GM23338 (cell line): ENCODE measurements at regions not wholly inside any gene's neighbourhood (a gene's known extent, or its start where the extent isn't known, plus 50 kb on each side); places are given as distances from the start of the nearest gene placed in this dataset.

Experiments
- ATAC-seq: fragments of 200-7000 bp; cut with Tn5 transposase; 3 replicates; pipeline ENCODE4 v1.9.1; 2020
- DNase-seq: peaks from one replicate; pipeline ENCODE4 v3.0.0-alpha.2; 2015; ENCODE audit warnings: low spot score
- H2AFZ ChIP-seq: fragments of 200-600 bp; sonication (generic); 2 replicates; pipeline ENCODE4 v1.8.0; 2016; ENCODE audit warnings: antibody characterized with exemption, mild to moderate bottlenecking, moderate library complexity
- H3F3A ChIP-seq: fragments of 200-600 bp; sonication (generic); replicated peaks from 2 replicates; pipeline ENCODE4 v1.8.0; 2017; ENCODE audit warnings: antibody characterized with exemption, mixed run types, low read depth
- H3K27ac ChIP-seq: fragments of 200-600 bp; sonication (generic); 2 replicates; pipeline ENCODE4 v1.6.1; 2016; ENCODE audit warnings: low read depth
- H3K27me3 ChIP-seq: fragments of 200-600 bp; sonication (generic); 2 replicates; pipeline ENCODE4 v1.8.0; 2016; ENCODE audit warnings: mild to moderate bottlenecking, mixed run types, moderate library complexity; ENCODE audit not compliant: insufficient read depth
- H3K36me3 ChIP-seq: fragments of 200-600 bp; sonication (generic); 2 replicates; pipeline ENCODE4 v1.8.0; 2016; ENCODE audit warnings: mild to moderate bottlenecking; ENCODE audit not compliant: insufficient read depth
- H3K4me1 ChIP-seq: fragments of 200-600 bp; sonication (generic); 2 replicates; pipeline ENCODE4 v1.8.0; 2016; ENCODE audit warnings: mild to moderate bottlenecking, moderate library complexity; ENCODE audit not compliant: insufficient read depth
- H3K4me2 ChIP-seq: fragments of 200-600 bp; sonication (generic); 2 replicates; pipeline ENCODE4 v1.7.1; 2017; ENCODE audit warnings: mixed run types
- H3K4me3 ChIP-seq: fragments of 200-600 bp; sonication (generic); 2 replicates; pipeline ENCODE4 v1.6.1; 2016; ENCODE audit warnings: mixed run types
- H3K79me2 ChIP-seq: fragments of 200-600 bp; sonication (generic); replicated peaks from 2 replicates; pipeline ENCODE4 v1.8.0; 2017; ENCODE audit warnings: mild to moderate bottlenecking; ENCODE audit not compliant: insufficient read depth
- H3K9me2 ChIP-seq: fragments of 200-600 bp; sonication (generic); 2 replicates; pipeline ENCODE4 v1.8.0; 2017; ENCODE audit not compliant: insufficient read depth
- H4K20me1 ChIP-seq: fragments of 200-600 bp; sonication (generic); replicated peaks from 2 replicates; pipeline ENCODE4 v1.8.0; 2017; ENCODE audit warnings: mild to moderate bottlenecking; ENCODE audit not compliant: insufficient read depth
- H3K27ac Mint-ChIP-seq: 2 replicates; pipeline ENCODE4 v1.8.0; 2020; ENCODE audit warnings: inconsistent platforms, mild to moderate bottlenecking, moderate library complexity, mixed read lengths
- H3K27me3 Mint-ChIP-seq: 3 replicates; pipeline ENCODE4 v1.8.0; 2022; ENCODE audit warnings: low read depth, mild to moderate bottlenecking, moderate library complexity, mixed read lengths, inconsistent platforms; ENCODE audit not compliant: insufficient read depth, poor library complexity
- H3K36me3 Mint-ChIP-seq: 3 replicates; pipeline ENCODE4 v1.8.0; 2021; ENCODE audit warnings: low read depth, mild to moderate bottlenecking, inconsistent platforms, moderate library complexity, mixed read lengths
- H3K4me1 Mint-ChIP-seq: 3 replicates; pipeline ENCODE4 v1.8.0; 2020; ENCODE audit warnings: mild to moderate bottlenecking, inconsistent platforms, mixed read lengths
- H3K4me3 Mint-ChIP-seq: 3 replicates; pipeline ENCODE4 v1.8.0; 2021; ENCODE audit warnings: moderate library complexity, mild to moderate bottlenecking, inconsistent platforms, mixed read lengths
- H3K9me3 Mint-ChIP-seq: 3 replicates; pipeline ENCODE4 v1.8.0; 2020; ENCODE audit warnings: moderate library complexity, mild to moderate bottlenecking, inconsistent platforms, mixed read lengths
- CREB1 ChIP-seq: fragments of 250-450 bp; sonication (Bioruptor Pico); IDR thresholded peaks from 2 replicates; pipeline ENCODE4 v1.5.0; 2020; ENCODE audit warnings: low read depth, mild to moderate bottlenecking, moderate library complexity
- EZH2 ChIP-seq: fragments of 200-600 bp; sonication (generic); IDR thresholded peaks from one replicate; pipeline ENCODE4 v1.8.0; 2017; ENCODE audit warnings: antibody characterized with exemption, mild to moderate bottlenecking, low read depth; ENCODE audit not compliant: unreplicated experiment
- EZH2phosphoT487 ChIP-seq: fragments of 200-600 bp; sonication (generic); IDR thresholded peaks from one replicate; pipeline ENCODE4 v1.8.1; 2018; ENCODE audit warnings: antibody characterized with exemption; ENCODE audit not compliant: unreplicated experiment
- JUNB ChIP-seq: IDR thresholded peaks from one replicate; pipeline ENCODE4 v1.6.1; 2016; ENCODE audit warnings: antibody characterized with exemption; ENCODE audit not compliant: unreplicated experiment
- NANOG ChIP-seq: IDR thresholded peaks from 2 replicates; pipeline ENCODE4 v1.6.1; 2016; ENCODE audit warnings: antibody characterized with exemption, borderline replicate concordance
- POLR2AphosphoS5 ChIP-seq: IDR thresholded peaks from 2 replicates; pipeline ENCODE4 v1.6.1; 2016; ENCODE audit warnings: antibody characterized with exemption, low read depth
- STAT1 ChIP-seq: IDR thresholded peaks from one replicate; pipeline ENCODE4 v1.6.1; 2016; ENCODE audit warnings: antibody characterized with exemption; ENCODE audit not compliant: unreplicated experiment
- ZNF331 ChIP-seq: fragments of 250-450 bp; sonication (Bioruptor Pico); IDR thresholded peaks from 2 replicates; pipeline ENCODE4 v1.5.0; 2020; ENCODE audit warnings: low read depth, mild to moderate bottlenecking, moderate library complexity
- TF ChIP-seq, protein P1 (sequence below): IDR thresholded peaks from 2 replicates; pipeline ENCODE4 v1.6.1; 2016; ENCODE audit warnings: antibody characterized with exemption
- TF ChIP-seq, protein P2 (sequence below), 2 experiments: fragments of 200-600 bp in 1 of 2; sonication (generic) in 1 of 2; conservative IDR thresholded peaks; 2 replicates each; pipeline versions ENCODE4 v1.5.1 to v1.6.1; 2016 to 2017; ENCODE audit warnings: antibody characterized with exemption in 2 of 2, low read depth in 2 of 2, mild to moderate bottlenecking in 2 of 2, moderate library complexity in 1 of 2
- TF ChIP-seq, protein P3 (sequence below): fragments of 250-450 bp; sonication (Bioruptor Pico); IDR thresholded peaks from 2 replicates; pipeline ENCODE4 v1.5.0; 2020; ENCODE audit warnings: mild to moderate bottlenecking, moderate library complexity

DNA sequence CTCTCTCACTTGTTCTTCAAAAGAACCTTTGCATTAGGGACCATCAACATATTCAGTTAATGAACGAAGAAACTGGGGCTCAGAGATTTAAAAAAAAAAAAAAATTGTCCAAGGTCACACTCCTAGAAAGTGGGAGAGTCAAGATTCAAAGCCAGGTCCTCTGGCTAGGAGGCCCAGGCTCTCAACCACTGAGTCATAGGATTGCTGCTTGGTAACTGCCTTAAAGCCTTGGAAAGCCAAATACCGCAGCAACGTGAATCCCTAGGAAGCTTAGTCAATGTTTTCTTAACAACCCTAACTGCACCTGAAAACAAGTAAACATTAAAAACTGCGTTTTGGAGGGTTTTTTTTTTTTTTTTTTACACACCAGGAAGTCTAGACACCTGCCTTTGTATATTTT lies 156.8 kb downstream of the WNT5A start:
- ATAC-seq (no peak), DNase-seq (no peak)
- Histone ChIP-seq H3K4me3 (no peak overlapping the region), H3K27ac (no peak overlapping the region), H4K20me1 (no peaks in the 10 kb centered on the region), H3K36me3 (no peaks in the 10 kb centered on the region), H3K27me3 (no peaks in the 10 kb centered on the region), H2AFZ (no peak overlapping the region), H3F3A (no peaks in the 10 kb centered on the region), H3K4me1 (no peaks in the 10 kb centered on the region), H3K79me2 (no peaks in the 10 kb centered on the region), H3K9me2 (peaks cover 3% of the 10 kb centered on the region; the same call in 1 of the 2 replicates), H3K4me2 (no peak overlapping the region)
- Mint-ChIP-seq H3K4me1 (peaks cover 10% of the 10 kb centered on the region; the same call in 2 of the 3 replicates), H3K9me3 (no peaks in the 10 kb centered on the region), H3K27me3 (peaks cover 7% of the 10 kb centered on the region), H3K27ac (peak overlapping the region; percentile 37; the same call in 1 of the 2 replicates), H3K4me3 (no peak overlapping the region), H3K36me3 (no peaks in the 10 kb centered on the region)
- TF ChIP-seq CREB1 (CRISPR knock-in tag) (no peak), JUNB (no peak), EZH2phosphoT487 (no peak), NANOG (no peak), STAT1 (no peak), EZH2 (no peak), POLR2AphosphoS5 (no peak), ZNF331 (CRISPR knock-in tag) (no peak)
- TF ChIP-seq, protein P1, sequence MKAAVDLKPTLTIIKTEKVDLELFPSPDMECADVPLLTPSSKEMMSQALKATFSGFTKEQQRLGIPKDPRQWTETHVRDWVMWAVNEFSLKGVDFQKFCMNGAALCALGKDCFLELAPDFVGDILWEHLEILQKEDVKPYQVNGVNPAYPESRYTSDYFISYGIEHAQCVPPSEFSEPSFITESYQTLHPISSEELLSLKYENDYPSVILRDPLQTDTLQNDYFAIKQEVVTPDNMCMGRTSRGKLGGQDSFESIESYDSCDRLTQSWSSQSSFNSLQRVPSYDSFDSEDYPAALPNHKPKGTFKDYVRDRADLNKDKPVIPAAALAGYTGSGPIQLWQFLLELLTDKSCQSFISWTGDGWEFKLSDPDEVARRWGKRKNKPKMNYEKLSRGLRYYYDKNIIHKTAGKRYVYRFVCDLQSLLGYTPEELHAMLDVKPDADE = no peak
- TF ChIP-seq, protein P2, sequence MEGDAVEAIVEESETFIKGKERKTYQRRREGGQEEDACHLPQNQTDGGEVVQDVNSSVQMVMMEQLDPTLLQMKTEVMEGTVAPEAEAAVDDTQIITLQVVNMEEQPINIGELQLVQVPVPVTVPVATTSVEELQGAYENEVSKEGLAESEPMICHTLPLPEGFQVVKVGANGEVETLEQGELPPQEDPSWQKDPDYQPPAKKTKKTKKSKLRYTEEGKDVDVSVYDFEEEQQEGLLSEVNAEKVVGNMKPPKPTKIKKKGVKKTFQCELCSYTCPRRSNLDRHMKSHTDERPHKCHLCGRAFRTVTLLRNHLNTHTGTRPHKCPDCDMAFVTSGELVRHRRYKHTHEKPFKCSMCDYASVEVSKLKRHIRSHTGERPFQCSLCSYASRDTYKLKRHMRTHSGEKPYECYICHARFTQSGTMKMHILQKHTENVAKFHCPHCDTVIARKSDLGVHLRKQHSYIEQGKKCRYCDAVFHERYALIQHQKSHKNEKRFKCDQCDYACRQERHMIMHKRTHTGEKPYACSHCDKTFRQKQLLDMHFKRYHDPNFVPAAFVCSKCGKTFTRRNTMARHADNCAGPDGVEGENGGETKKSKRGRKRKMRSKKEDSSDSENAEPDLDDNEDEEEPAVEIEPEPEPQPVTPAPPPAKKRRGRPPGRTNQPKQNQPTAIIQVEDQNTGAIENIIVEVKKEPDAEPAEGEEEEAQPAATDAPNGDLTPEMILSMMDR (conservative IDR thresholded peaks at IDR 0.05; ENCODE audit: low read depth in 2 of 2) = no peak
- TF ChIP-seq, protein P3, sequence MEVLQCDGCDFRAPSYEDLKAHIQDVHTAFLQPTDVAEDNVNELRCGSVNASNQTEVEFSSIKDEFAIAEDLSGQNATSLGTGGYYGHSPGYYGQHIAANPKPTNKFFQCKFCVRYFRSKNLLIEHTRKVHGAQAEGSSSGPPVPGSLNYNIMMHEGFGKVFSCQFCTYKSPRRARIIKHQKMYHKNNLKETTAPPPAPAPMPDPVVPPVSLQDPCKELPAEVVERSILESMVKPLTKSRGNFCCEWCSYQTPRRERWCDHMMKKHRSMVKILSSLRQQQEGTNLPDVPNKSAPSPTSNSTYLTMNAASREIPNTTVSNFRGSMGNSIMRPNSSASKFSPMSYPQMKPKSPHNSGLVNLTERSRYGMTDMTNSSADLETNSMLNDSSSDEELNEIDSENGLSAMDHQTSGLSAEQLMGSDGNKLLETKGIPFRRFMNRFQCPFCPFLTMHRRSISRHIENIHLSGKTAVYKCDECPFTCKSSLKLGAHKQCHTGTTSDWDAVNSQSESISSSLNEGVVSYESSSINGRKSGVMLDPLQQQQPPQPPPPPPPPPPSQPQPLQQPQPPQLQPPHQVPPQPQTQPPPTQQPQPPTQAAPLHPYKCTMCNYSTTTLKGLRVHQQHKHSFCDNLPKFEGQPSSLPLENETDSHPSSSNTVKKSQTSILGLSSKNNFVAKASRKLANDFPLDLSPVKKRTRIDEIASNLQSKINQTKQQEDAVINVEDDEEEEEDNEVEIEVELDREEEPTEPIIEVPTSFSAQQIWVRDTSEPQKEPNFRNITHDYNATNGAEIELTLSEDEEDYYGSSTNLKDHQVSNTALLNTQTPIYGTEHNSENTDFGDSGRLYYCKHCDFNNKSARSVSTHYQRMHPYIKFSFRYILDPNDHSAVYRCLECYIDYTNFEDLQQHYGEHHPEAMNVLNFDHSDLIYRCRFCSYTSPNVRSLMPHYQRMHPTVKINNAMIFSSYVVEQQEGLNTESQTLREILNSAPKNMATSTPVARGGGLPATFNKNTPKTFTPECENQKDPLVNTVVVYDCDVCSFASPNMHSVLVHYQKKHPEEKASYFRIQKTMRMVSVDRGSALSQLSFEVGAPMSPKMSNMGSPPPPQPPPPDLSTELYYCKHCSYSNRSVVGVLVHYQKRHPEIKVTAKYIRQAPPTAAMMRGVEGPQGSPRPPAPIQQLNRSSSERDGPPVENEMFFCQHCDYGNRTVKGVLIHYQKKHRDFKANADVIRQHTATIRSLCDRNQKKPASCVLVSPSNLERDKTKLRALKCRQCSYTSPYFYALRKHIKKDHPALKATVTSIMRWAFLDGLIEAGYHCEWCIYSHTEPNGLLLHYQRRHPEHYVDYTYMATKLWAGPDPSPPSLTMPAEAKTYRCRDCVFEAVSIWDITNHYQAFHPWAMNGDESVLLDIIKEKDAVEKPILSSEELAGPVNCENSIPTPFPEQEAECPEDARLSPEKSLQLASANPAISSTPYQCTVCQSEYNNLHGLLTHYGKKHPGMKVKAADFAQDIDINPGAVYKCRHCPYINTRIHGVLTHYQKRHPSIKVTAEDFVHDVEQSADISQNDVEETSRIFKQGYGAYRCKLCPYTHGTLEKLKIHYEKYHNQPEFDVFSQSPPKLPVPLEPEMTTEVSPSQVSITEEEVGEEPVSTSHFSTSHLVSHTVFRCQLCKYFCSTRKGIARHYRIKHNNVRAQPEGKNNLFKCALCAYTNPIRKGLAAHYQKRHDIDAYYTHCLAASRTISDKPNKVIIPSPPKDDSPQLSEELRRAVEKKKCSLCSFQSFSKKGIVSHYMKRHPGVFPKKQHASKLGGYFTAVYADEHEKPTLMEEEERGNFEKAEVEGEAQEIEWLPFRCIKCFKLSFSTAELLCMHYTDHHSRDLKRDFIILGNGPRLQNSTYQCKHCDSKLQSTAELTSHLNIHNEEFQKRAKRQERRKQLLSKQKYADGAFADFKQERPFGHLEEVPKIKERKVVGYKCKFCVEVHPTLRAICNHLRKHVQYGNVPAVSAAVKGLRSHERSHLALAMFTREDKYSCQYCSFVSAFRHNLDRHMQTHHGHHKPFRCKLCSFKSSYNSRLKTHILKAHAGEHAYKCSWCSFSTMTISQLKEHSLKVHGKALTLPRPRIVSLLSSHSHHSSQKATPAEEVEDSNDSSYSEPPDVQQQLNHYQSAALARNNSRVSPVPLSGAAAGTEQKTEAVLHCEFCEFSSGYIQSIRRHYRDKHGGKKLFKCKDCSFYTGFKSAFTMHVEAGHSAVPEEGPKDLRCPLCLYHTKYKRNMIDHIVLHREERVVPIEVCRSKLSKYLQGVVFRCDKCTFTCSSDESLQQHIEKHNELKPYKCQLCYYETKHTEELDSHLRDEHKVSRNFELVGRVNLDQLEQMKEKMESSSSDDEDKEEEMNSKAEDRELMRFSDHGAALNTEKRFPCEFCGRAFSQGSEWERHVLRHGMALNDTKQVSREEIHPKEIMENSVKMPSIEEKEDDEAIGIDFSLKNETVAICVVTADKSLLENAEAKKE (CRISPR knock-in tag) = no peak
